ENCODE measurements at regions not wholly inside any gene's neighbourhood (a gene's known extent, or its start where the extent isn't known, plus 50 kb on each side); places are given as distances from the start of the nearest gene placed in this dataset.
"Not testable (repeated sequence)": the region's sequence is repeated elsewhere in the genome, so short reads cannot be mapped to it uniquely, and the experiment has no call there.

- not testable (repeated sequence) for DNase-seq
Observed at GRCh38 chr11:100409267-100409666, 277.8 kb upstream of the ARHGAP42 start.

GRCh38 chr11:100419518-100419917, 267.6 kb upstream of the ARHGAP42 start:
- DNase-seq = no peak

GRCh38 chr11:100434821-100435641, 252.1 kb upstream of the ARHGAP42 start:
- DNase-seq = no peak

GRCh38 chr11:100438376-100438775, 248.7 kb upstream of the ARHGAP42 start:
- no peak for DNase-seq

- no peak for DNase-seq
Observed at GRCh38 chr11:100441086-100441485, 246.0 kb upstream of the ARHGAP42 start.

- no peak for DNase-seq
Observed at GRCh38 chr11:100442017-100442416, 245.1 kb upstream of the ARHGAP42 start.

GRCh38 chr11:100445231-100445735, 241.8 kb upstream of the ARHGAP42 start:
- no peak for DNase-seq

- DNase-seq = not testable (repeated sequence)
Observed at GRCh38 chr11:100451801-100452460, 235.2 kb upstream of the ARHGAP42 start.

GRCh38 chr11:100459811-100460210, 227.3 kb upstream of the ARHGAP42 start:
- DNase-seq = no peak

- DNase-seq = no peak
Observed at GRCh38 chr11:100460426-100460825, 226.7 kb upstream of the ARHGAP42 start.

- DNase-seq = no peak
Observed at GRCh38 chr11:100467821-100468508, 219.1 kb upstream of the ARHGAP42 start.

GRCh38 chr11:100469835-100470234, 217.3 kb upstream of the ARHGAP42 start:
- no peak for DNase-seq

- no peak for DNase-seq
Observed at GRCh38 chr11:100472727-100473389, 214.2 kb upstream of the ARHGAP42 start.

- DNase-seq = no peak
Observed at GRCh38 chr11:100473390-100473740, 213.7 kb upstream of the ARHGAP42 start.

- no peak for DNase-seq
Observed at GRCh38 chr11:100484948-100485347, 202.1 kb upstream of the ARHGAP42 start.

GRCh38 chr11:100498780-100499179, 188.3 kb upstream of the ARHGAP42 start:
- DNase-seq = no peak

GRCh38 chr11:100501450-100501849, 185.6 kb upstream of the ARHGAP42 start:
- no peak for DNase-seq

GRCh38 chr11:100512475-100512874, 174.6 kb upstream of the ARHGAP42 start:
- no peak for DNase-seq

GRCh38 chr11:100515087-100515486, 172.0 kb upstream of the ARHGAP42 start:
- DNase-seq = no peak

GRCh38 chr11:100525197-100525596, 161.9 kb upstream of the ARHGAP42 start:
- no peak for DNase-seq

GRCh38 chr11:100525635-100526034, 161.5 kb upstream of the ARHGAP42 start:
- no peak for DNase-seq

GRCh38 chr11:100528872-100529416, 158.1 kb upstream of the ARHGAP42 start:
- DNase-seq = no peak

GRCh38 chr11:100531290-100531689, 155.8 kb upstream of the ARHGAP42 start:
- not testable (repeated sequence) for DNase-seq
